Neural crest cell (in vitro differentiated cells): ENCODE measurements at regions not wholly inside any gene's neighbourhood (a gene's known extent, or its start where the extent isn't known, plus 50 kb on each side); places are given as distances from the start of the nearest gene placed in this dataset.
A peak's percentile ranks its signal among the peaks of the same experiment; 100 is the strongest.

Experiments
- DNase-seq: peaks from one replicate; pipeline ENCODE4 v3.0.0; 2021; ENCODE audit warnings: low read depth, mixed read lengths, low spot score
- H3K27ac Mint-ChIP-seq: one replicate; pipeline ENCODE4 v1.8.0; 2021; ENCODE audit warnings: mild to moderate bottlenecking, mixed read lengths; ENCODE audit not compliant: unreplicated experiment
- H3K27me3 Mint-ChIP-seq: 2 replicates; pipeline ENCODE4 v1.8.0; 2021; ENCODE audit warnings: low read depth, mild to moderate bottlenecking, mixed read lengths
- H3K36me3 Mint-ChIP-seq: 2 replicates; pipeline ENCODE4 v1.8.0; 2021; ENCODE audit warnings: low read depth, mild to moderate bottlenecking, mixed read lengths
- H3K4me1 Mint-ChIP-seq: 2 replicates; pipeline ENCODE4 v1.8.0; 2021; ENCODE audit warnings: mixed read lengths
- H3K4me3 Mint-ChIP-seq: one replicate; pipeline ENCODE4 v1.8.0; 2021; ENCODE audit warnings: mild to moderate bottlenecking, mixed read lengths
- H3K9me3 Mint-ChIP-seq: 2 replicates; pipeline ENCODE4 v1.8.0; 2021; ENCODE audit warnings: mixed read lengths
- CTCF ChIP-seq: fragments of 200-600 bp; sonication (generic); conservative IDR thresholded peaks from 2 replicates; pipeline ENCODE4 v1.5.0; 2021; ENCODE audit warnings: antibody characterized with exemption, mild to moderate bottlenecking

GRCh38 chr1:164141797-164142196, 417.2 kb upstream of the PBX1 start:
- peaks cover 11% of the 10 kb centered on the region for H3K4me1 Mint-ChIP-seq
- TF ChIP-seq CTCF: no peak
- H3K27me3 Mint-ChIP-seq: no peaks in the 10 kb centered on the region
- no peak overlapping the region for H3K27ac Mint-ChIP-seq
- H3K36me3 Mint-ChIP-seq: no peaks in the 10 kb centered on the region
- DNase-seq: no peak
- no peak overlapping the region for H3K4me3 Mint-ChIP-seq
- H3K9me3 Mint-ChIP-seq: peaks cover 3% of the 10 kb centered on the region

- Mint-ChIP-seq H3K36me3 (no peaks in the 10 kb centered on the region), H3K27ac (no peak overlapping the region), H3K4me3 (no peak overlapping the region), H3K27me3 (peaks cover 4% of the 10 kb centered on the region), H3K9me3 (peaks cover 6% of the 10 kb centered on the region), H3K4me1 (peaks cover 5% of the 10 kb centered on the region)
- no peak for DNase-seq
- TF ChIP-seq CTCF: no peak
These were observed 404.4 kb upstream of the PBX1 start for GRCh38 chr1:164154622-164155021.

- DNase-seq: no peak
- Mint-ChIP-seq H3K9me3 (peaks cover 6% of the 10 kb centered on the region), H3K36me3 (peaks cover 1% of the 10 kb centered on the region), H3K27me3 (peaks cover 4% of the 10 kb centered on the region), H3K4me3 (no peak overlapping the region), H3K4me1 (peaks cover 5% of the 10 kb centered on the region), H3K27ac (no peak overlapping the region)
- no peak for TF ChIP-seq CTCF
These were observed 403.6 kb upstream of the PBX1 start for GRCh38 chr1:164155347-164155746.

- no peaks in the 10 kb centered on the region for H3K27me3 Mint-ChIP-seq
- peaks cover 7% of the 10 kb centered on the region for H3K36me3 Mint-ChIP-seq
- no peak for TF ChIP-seq CTCF
- H3K4me3 Mint-ChIP-seq: no peak overlapping the region
- H3K4me1 Mint-ChIP-seq: peaks cover 13% of the 10 kb centered on the region
- peaks cover 2% of the 10 kb centered on the region for H3K9me3 Mint-ChIP-seq
- no peak for DNase-seq
- peak overlapping the region; percentile 72 for H3K27ac Mint-ChIP-seq
These were observed 395.6 kb upstream of the PBX1 start for GRCh38 chr1:164163289-164163849.

GRCh38 chr1:164165466-164165865, 393.5 kb upstream of the PBX1 start:
- no peak overlapping the region for H3K27ac Mint-ChIP-seq
- peaks cover 2% of the 10 kb centered on the region for H3K9me3 Mint-ChIP-seq
- H3K27me3 Mint-ChIP-seq: no peaks in the 10 kb centered on the region
- peaks cover 13% of the 10 kb centered on the region for H3K4me1 Mint-ChIP-seq
- H3K36me3 Mint-ChIP-seq: peaks cover 5% of the 10 kb centered on the region
- no peak overlapping the region for H3K4me3 Mint-ChIP-seq
- no peak for TF ChIP-seq CTCF
- no peak for DNase-seq
